ENCODE measurements at regions not wholly inside any gene's neighbourhood (a gene's known extent, or its start where the extent isn't known, plus 50 kb on each side); places are given as distances from the start of the nearest gene placed in this dataset.
"Not testable (repeated sequence)": the region's sequence is repeated elsewhere in the genome, so short reads cannot be mapped to it uniquely, and the experiment has no call there.

DNA sequence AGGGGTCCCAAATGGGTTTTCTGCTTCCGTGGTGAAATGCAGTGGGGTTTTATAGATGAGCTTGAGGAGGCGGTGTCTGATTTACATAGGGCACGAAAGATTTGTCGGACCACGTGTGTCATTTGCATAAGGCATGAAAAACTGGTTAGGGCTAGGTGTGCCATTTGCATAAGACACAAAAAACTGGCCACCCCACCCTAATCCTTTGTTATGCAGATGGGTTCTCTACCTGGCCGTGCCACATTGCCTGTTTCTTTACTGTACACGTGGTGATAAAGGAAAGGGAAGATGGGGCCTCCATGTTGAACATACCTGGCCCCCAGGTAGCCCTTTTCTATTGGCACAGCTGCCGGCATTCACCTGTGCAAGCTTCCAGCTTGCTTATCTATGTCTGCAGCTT is 57.6 kb upstream of the OLIG2 start:
- DNase-seq; H3K4me1 Mint-ChIP-seq (ENCODE audit: low read depth); H3K36me3 Mint-ChIP-seq (ENCODE audit: low read depth); H3K27ac Mint-ChIP-seq; H3K4me3 Mint-ChIP-seq; H3K27me3 Mint-ChIP-seq (ENCODE audit: low read depth); H3K9me3 Mint-ChIP-seq; intact Hi-C loops (cut with micrococcal nuclease): not testable (repeated sequence)
- CTCF ChIA-PET, result interaction anchor here (0.6 kb wide), 2 partner anchors 28 to 137 kb away, joined by 3 to 4 read pairs; no protein-coding TSS in a partner anchor

DNA sequence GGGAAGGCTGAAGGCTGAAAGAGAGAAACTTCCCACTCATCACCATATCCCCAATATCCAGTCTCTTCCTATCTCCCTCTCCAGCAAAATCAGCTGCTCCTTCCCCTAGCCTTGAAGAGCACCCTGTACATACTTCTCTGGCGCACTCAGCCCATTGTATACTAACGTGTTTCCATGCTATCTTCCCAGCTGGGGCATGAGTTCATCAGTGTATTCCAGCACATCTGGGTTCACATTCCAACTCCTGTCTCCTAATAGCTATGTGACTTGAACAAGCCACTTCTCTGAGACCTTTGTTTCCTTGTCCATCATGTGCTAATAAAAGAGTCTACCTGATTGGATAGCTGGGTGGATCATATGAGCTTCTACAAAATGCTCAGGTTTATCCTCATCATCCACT is 51.1 kb upstream of the OLIG2 start:
- Mint-ChIP-seq H3K4me3 (no peak overlapping the region), H3K27me3 (ENCODE audit: low read depth) (peaks cover 3% of the 10 kb centered on the region), H3K9me3 (no peaks in the 10 kb centered on the region), H3K4me1 (ENCODE audit: low read depth) (no peaks in the 10 kb centered on the region), H3K36me3 (ENCODE audit: low read depth) (no peaks in the 10 kb centered on the region), H3K27ac (no peak overlapping the region)
- DNase-seq, result no peak
- CTCF ChIA-PET, result interaction anchor here (0.6 to 1.1 kb wide), 2 partner anchors 100 to 747 kb away, joined by 3 read pairs; no protein-coding TSS in a partner anchor
- intact Hi-C loops (cut with micrococcal nuclease), result no loop called here

DNA sequence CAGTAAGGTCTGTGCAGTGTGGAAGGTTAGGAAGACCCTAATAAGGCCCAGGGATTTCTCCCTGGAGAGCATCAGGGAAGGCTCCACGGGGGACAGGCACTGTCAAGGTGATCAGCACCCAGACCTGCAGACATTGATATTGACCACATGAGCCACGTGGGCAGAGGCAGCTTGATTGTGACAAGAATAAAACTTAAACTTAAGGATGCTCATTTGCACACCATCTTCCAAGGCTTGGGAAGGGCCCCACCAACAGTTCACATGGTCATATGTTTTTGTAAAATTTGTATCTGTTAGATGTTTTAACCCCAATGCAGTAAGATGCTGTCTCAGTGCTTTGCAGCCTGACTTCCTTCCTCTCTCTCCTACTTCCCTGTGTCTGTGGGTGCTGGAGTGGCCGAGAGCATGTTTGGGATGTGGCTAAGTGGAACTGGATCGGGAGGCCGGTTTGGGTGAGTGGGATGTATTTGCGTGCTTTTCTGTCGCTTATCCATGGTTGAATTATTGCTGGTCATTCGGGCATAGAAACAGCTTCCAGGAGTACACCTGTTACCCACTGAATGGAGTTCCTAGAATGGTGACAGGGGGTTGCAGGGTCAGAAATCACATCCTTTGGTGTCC is 49.8 kb upstream of the OLIG2 start:
- intact Hi-C loops (cut with micrococcal nuclease), result no loop called here
- Mint-ChIP-seq H3K27ac (no peak overlapping the region), H3K9me3 (no peaks in the 10 kb centered on the region), H3K36me3 (ENCODE audit: low read depth) (no peaks in the 10 kb centered on the region), H3K4me3 (no peak overlapping the region), H3K27me3 (ENCODE audit: low read depth) (peaks cover 3% of the 10 kb centered on the region), H3K4me1 (ENCODE audit: low read depth) (no peaks in the 10 kb centered on the region)
- CTCF ChIA-PET, result no interaction called here
- no peak for DNase-seq
